HG03439 (cell line): ENCODE measurements at regions not wholly inside any gene's neighbourhood (a gene's known extent, or its start where the extent isn't known, plus 50 kb on each side); places are given as distances from the start of the nearest gene placed in this dataset.

Experiments used
- ATAC-seq: cut with Tn5 transposase; IDR thresholded peaks from one replicate; pipeline ENCODE4 v1.9.1; 2021; ENCODE audit warnings: mild to moderate bottlenecking, moderate library complexity; ENCODE audit not compliant: unreplicated experiment

DNA sequence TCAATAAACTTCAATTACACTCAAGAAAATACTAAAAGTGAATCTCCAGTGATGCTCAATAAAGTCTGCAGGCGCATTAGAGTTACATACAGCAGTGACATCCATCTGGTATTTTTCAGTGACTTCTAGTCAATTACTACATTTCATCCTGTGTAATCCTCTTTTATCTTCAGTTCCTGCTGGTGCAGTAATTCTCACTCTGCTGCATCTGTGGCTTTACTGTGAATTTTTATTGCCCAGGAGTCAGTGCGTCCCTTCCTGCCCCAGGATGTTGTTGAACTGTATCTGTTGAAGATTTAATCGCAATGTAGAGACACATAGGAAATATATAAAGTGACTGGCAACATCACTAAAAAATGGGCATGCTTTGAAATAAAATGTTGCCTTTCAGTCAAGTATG is 196.3 kb upstream of the TMTC4 start:
- no peak for ATAC-seq

DNA sequence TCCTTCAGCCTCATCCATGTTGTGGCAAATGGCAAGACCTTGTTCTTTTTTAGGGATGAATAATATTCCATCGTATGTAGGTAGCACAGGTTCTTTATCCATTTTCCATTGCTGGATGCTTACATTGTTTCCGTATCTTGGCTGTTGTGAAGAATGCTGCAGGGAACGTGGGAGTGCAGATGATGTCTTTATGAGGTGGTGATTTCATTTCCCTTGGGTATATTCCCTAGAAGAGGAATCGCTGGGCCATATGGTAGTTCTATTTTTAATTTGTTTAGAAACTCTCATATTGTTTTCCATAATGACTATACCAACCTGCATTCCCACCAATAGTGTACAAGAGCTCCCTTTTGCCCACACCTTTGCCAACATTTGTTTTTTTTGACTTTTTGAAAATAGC is 186.3 kb upstream of the TMTC4 start:
- ATAC-seq = no peak

DNA sequence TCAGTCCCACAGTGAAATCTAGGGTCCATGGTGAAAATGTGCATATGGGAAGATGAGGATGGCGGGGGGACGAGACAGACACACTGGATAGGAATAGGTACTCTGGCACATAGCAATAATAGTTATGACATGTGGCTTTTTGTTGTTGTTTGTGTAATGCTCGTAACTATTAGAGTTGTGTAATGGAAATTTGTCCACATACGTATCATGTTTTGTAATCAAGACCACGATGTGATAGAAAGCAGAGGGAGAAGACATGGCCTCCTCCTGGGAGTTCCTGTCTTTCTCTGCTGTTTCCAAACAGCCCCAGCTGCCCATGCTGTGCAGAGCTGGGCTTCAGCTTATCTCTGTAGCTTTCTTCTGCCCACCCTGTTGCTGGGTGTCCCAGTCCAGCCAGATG is 185.3 kb upstream of the TMTC4 start:
- no peak for ATAC-seq

DNA sequence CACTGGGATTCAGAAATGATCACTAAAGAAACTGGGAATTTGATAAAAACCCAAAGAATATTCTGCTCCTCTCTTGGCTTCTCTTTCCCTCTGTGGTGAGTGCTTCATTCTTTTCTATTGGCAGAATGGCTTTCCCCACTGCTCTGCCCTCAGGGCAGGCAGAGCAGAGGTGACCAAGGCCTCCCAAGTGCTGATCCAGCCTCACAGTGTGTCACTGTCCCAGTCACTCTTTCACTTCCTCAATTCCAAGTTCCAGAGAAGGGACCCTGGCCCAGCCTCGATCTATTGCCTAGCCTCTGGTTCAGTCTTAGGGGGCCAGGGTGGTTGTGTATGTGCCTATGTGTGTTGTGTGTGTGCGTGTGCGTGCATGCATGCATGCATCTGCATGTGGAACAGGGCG is 180.6 kb upstream of the TMTC4 start:
- ATAC-seq = no peak

DNA sequence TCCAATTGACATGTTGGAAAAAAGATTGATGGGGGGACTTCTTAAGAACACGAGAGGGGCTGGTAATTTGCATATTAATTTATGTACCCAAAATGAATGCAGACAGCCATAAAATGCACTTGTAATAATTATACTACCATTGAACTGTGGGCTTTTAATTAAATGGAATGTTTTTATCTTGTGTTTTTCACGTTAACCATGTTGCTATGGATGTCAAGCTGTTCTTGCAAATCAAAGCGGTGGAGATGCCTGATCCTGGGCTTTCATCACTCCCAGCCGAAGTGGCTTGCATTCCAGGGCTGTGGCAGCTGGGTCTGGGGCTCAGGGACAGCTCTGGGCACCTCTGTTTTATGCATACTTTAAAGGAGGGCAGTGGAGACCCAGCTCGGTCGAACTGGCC is 179.4 kb upstream of the TMTC4 start:
- ATAC-seq = no peak

DNA sequence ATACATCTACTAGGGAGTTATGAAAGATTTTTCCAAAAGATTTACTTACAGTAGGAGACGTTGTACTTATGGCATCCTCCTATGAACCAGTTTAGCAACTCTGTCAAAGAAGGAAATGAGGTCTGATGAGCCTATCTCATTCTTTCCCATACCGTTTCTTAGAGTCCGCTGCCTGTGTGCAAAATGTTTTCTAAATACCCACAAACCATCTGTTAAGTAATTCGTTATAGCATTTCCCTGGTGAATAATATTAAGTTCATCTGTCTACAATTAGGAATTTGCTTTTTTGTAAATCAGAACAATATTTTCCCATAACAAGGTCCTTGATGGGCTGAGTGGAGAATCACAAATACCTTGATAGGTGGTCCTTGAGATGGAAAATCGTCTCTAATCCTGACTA is 178.8 kb upstream of the TMTC4 start:
- no peak for ATAC-seq

DNA sequence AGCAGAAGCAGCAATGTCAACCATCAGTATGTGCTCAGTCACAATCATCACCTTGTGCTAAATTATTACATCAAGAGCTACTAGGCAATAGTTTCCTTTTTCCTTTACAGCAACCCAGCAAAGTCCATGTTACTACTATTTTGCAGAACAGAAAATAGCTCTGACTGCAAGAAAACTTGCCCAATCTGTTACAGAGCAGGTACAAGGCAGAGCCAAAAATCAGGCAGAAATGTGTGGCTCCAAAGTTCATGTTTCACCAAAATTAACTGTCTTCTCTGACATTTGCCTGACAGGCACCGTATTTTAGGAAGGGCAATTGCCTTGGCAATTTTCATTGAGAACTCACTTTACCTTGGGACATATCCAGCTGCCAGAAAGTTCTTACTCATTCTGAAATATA is 177.6 kb upstream of the TMTC4 start:
- no peak for ATAC-seq

DNA sequence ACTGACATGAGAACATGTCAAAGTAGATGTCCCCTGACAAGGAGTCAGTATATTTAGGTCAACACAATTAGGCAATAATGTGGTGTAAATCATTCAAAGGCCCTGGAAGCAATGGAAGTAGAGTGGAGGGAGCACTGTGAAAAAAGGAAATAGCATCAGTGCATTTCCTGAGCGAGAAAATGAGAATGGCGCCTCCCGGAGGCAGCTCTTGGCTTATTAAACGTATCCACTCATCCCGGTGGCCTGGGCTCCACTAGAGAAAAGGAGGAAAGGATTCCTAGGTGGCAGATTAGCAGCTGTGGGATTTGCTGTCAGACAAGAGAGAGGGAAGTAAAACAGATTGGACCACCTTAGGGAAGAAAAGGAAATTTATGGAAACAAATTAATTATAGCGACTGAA is 173.7 kb upstream of the TMTC4 start:
- ATAC-seq = no peak

DNA sequence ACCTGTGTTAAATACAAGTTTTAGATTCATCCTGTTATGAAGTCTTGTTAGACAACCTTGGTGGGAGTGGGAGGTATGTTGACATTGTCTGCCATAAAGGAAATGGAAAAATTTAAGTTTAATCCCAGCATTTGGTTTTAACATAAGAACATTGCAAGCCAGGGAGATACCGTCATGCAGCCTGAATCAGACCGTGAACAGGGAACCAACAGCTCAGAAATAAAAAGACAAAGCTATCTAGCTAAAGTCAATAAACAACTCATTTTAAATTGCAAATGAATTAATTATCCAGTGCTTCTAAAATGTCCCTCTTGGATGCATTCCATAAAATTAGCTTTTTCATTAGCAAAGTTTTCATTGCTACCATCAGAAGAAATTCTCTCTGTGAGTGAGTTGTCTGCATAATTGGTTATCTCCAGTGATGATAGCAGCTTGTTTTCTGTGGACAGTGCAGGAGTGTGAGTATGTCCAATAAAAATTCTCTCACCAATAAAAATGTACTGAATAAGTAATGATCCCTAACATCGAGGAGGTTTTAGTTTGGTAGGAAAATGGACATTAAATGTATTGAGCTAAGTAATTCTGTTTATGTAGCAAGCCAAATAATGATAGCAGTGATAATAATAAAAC is 170.6 kb upstream of the TMTC4 start:
- ATAC-seq = no peak

DNA sequence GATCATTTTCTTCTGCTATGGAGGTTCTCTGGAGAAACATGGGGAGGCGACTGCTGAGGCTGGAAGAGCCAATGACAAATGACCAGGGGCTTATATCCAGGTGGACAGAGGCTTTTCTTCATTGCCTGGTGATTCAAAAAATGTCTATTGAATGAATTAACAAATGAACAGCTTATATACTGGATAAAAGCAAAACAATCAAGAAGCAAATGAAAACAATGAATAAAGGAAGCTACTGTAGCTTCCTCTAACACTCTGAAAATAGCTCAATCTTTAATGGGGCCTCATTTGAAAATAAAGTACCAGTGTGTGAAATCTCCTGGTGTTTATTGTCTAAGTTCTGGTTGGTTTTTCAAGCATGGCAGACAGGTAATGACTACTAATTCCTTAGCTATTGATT is 167.5 kb upstream of the TMTC4 start:
- no peak for ATAC-seq

DNA sequence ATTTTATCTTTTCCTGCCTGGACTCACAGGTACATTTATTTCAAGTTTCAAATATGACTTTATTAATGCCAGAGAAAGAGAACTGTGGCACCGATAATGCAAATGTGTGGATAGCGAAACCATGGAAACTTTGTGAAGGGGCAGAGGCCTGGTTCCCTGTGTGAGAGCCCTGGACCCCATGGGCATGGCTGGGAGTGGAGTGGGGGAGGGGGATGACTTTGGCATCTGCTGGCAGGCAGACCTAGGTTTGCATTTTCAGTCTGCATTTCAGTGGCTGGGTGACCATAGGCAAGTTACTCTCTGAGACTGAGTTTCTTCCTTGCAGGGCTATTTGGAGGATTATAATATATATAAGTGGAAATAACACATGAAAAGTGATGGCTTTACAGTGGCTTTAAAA is 163.8 kb upstream of the TMTC4 start:
- ATAC-seq = no peak

DNA sequence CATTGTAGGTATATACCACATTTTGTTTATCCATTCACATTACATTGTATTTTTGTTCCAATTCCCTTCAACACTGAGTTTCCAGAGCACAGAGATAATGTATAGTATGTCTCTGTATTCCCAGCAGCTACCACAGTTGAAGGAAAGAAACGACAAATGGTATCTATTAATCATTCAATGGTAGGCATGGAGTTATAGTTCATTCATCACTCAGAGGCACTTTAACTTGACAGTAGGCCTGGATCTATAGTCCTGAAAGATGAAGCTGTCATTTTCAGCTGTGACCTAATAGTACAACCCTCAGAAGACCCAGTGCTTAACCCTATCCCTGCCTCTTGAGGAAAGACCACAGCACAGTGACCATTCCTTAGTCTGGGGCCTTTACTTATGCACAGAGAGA is 163.0 kb upstream of the TMTC4 start:
- ATAC-seq = no peak

DNA sequence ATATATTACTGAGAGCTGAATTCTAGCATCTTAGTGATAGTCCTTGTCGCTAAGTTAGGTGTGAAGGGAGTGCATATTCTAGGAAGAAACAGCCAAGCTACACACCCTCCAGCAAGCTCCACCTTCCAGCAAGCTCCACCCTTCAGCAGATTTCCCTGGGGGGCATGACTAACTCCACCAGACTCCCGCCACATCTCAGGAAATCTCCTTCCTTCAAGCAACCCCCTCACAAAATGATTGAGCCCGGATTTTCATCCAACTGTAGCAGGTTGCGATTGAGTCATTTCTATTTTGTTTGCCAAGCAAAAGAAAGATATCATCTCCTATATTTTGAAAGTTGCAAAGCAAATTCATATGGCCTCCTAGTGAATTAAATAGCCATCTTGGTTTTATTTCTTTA is 162.1 kb upstream of the TMTC4 start:
- no peak for ATAC-seq

DNA sequence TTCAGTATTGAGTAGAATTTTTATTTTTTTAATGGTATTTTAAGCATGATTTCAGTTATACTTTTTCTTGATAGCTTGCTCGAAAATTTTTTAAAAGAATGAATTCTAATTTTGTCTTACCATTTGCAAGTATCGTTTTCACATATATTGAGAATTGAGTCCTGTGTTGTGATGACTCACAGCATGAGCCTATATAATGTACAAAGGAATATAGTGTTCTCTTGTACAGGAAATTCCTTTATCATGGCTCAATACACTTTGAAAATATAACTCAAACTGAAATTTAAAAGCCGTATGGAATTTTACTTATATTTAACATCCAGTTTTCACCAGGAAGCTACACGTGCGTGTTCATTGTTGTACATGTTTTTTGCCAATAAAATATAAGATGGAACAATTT is 161.1 kb upstream of the TMTC4 start:
- no peak for ATAC-seq

DNA sequence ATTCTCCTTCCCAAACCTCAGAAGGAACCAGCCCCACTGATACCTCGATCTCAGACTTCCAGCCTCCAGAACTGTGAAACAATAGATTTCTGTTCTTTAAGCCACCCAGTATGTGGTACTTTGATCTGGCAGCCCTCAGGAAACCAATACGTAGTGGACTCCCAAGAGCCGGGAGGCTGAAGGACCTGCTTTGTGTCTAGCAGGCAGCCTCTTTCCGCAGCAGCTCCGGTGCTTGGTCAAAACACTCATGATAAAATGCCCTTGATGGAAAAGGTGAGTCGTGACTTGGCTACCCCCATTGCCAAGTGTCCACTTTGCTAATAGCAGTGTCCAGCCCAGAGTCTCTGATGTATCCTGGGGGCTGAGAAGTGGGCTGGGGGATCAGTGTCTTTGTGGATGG is 158.8 kb upstream of the TMTC4 start:
- no peak for ATAC-seq

DNA sequence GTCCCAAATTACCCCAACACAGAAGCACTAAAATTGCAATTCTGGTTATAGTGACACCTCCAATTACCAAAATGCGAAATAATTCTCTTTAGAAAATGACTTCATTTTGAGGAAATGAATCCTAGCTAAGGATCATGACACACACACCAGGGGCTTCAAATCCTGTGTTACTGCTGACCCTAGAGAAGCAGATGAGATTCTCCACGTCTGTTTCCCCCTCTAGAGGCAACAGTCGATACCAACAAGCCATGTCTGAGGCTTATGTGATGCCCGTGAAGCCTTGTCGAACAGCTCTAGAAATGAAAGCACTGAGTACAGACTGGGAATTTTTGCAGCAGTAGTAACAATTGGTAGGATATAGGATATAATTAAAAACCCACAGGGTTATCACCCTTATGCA is 153.6 kb upstream of the TMTC4 start:
- no peak for ATAC-seq

DNA sequence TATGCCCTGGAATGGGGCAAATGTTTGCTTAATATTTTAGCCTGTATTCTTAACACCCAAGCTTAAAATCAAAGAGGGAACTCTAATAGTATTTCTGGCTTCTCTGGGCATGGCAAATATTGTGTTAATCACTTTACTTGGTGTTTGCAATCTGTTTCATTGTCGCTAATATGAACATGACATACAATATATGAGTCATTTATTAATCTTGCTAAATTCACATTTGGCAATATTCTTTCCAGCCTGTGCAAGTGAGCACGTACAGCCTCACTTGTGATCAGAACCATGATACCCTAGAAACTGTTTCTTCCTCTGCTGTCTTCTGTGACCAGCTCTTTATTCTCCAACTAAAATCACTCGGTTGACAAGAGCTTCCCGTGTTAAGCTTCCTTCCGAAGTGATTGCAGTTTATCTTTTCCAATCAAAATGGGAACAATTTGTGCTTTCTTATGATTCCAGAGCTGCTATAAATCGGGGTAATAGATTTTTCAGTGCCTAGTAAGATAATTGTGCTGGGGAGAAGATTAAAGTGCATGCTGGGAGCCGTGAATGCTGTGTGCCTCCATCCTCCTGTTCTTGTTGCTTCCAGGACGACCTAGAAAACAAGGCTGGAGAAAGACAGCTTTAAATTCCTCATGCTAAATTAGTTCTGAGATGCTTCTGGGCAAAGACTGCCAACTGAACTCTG is 153.0 kb upstream of the TMTC4 start:
- ATAC-seq = no peak

DNA sequence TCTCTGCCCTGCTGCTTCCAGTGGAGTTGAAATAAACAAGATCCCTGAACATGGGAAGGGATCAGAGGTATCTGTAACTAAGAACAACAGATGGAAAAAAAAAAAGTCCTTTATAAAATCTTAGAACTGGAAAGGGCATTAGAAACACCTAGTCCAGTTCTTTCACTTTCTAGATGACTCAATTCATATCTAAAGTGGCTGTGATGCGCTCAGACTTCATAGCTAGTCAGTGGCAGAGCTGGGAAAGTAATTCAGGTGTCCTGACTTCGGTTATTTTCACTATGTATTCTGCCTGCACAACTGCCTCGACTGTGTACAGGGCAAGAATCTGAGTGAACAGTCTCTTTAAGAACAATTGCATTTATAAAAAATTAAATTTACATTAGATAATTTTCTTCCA is 151.8 kb upstream of the TMTC4 start:
- no peak for ATAC-seq

DNA sequence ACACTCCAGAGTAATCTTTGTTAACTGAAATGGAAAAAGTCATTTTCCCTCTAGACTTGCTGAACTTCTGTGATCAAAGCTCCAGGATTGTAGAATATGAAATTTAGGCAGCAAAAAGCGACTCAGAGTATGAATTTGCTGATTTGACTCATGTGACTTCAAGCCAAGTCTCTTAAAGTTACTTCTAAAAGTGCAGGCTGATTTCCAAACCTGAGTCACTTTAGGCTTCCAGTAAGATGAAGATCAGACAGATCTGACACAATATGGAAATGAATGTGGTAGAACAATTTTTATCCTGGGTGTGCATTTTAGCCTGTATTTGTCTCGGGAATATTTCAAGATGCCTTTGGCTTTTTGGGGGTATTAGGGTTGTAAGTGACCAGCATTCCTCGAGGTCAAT is 151.0 kb upstream of the TMTC4 start:
- no peak for ATAC-seq

DNA sequence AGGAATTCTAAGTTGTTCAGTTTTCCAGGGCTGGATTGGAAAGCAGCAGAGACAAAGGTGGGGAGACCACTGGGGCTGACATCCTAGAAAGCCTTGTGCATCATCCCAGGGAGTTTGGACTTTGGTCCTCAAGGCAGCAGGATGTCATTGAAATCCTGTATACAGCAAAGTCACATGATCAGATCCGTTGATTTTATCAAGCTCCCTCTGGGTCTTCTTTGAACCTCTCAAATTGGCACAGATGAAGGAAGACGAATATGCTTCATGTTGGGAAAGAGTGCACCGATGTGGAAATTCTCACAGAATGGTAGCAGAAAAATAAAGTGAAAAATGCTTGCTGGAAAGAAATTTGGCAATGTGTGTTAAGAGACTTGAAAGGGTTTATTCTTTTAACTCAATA is 149.8 kb upstream of the TMTC4 start:
- ATAC-seq = no peak

DNA sequence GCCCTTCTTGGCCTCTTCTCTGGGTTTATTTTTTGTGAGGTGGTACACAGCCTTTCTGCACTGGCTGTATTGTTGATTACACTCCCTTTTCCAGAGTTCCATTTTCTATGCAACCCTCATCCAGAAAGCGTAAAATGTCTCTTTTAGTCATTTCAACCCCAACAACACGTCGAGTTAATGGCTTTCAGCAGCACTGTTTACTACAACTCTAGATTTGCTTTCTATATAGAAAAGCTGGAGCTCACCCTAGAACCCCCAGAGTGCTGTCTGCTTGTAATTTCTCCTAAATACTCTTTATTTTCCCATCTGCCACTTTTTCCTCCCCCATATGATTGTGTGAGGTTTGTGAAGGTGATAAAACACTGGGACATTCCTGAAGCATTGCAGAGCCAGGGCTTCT is 148.9 kb upstream of the TMTC4 start:
- no peak for ATAC-seq

DNA sequence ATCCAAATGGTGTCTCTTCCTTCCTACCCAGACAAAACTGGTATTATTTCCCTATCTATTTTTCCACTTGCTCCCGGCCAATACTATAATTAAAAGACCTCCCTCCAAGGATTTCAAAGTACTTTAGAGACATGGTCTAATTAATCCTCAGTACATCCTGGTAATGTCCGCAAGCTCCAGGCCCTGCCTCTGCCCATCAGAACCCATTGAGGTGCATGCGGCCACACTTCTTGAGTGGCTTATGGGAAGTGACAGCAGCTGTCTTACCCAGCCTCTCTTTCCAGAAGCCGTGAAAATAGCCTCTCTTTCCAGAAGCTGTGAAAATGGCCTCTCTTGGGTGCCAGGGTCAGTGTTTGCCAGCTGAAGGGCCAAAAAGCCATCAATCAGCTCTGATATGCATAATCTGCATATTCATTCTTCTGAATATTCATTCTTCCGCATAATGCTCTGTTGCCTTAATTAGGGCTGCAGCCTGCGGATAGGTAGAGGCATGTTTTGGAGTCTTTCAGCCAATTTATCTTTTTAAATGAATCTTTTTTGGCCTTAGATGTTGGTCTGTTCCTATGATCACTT is 148.4 kb upstream of the TMTC4 start:
- no peak for ATAC-seq

DNA sequence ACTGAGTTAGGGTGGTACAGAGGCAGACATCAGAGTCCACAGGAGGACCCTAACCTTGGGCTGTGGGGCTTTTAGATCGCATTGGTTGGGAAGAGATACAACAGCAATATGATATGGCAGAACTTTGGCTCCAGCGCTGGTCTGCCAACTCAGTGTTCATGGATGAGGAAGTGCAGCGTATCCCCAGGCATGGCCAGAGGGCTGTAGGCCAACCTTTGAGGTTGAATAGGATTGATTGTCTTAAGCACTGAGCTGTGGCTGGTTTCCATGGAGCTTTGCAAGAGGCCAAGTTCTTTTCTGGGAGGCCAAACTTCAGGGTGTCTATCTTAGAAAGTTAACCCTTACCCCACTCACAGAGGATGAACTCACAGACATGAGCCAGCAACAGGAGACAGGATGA is 144.1 kb upstream of the TMTC4 start:
- ATAC-seq = no peak
